VCaP (cell line): ENCODE measurements at regions not wholly inside any gene's neighbourhood (a gene's known extent, or its start where the extent isn't known, plus 50 kb on each side); places are given as distances from the start of the nearest gene placed in this dataset.

ENCODE experiments used
- H3K27ac ChIP-seq: fragments of 450-650 bp; 2 replicates; pipeline ENCODE4 v1.5.1; 2017
- TF ChIP-seq, protein P1 (sequence below): fragments of 450-650 bp; conservative IDR thresholded peaks from 2 replicates; pipeline ENCODE4 v1.5.1; 2017; ENCODE audit warnings: mild to moderate bottlenecking, moderate library complexity

DNA sequence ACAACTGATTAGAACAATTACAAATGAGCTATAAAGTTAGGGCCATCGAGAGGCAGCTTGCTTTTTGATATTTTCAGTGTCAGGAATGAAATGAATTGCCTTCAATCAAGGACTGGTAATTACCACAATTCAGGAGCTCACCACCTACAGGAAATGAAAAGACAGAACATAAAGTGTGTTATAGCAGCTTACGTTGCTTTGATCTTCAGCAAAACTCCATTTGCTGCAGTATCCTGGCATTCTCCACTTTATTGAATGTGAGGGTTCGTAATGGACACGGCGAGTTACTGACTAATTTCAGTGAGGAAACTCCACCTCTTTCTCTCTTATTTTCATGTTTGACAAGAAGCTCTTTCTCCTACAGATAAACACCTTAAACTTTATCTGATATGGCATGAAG is 440.0 kb upstream of the HSF2 start:
- H3K27ac ChIP-seq: peak overlapping the region; percentile 46
- TF ChIP-seq, protein P1, sequence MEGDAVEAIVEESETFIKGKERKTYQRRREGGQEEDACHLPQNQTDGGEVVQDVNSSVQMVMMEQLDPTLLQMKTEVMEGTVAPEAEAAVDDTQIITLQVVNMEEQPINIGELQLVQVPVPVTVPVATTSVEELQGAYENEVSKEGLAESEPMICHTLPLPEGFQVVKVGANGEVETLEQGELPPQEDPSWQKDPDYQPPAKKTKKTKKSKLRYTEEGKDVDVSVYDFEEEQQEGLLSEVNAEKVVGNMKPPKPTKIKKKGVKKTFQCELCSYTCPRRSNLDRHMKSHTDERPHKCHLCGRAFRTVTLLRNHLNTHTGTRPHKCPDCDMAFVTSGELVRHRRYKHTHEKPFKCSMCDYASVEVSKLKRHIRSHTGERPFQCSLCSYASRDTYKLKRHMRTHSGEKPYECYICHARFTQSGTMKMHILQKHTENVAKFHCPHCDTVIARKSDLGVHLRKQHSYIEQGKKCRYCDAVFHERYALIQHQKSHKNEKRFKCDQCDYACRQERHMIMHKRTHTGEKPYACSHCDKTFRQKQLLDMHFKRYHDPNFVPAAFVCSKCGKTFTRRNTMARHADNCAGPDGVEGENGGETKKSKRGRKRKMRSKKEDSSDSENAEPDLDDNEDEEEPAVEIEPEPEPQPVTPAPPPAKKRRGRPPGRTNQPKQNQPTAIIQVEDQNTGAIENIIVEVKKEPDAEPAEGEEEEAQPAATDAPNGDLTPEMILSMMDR: no peak

DNA sequence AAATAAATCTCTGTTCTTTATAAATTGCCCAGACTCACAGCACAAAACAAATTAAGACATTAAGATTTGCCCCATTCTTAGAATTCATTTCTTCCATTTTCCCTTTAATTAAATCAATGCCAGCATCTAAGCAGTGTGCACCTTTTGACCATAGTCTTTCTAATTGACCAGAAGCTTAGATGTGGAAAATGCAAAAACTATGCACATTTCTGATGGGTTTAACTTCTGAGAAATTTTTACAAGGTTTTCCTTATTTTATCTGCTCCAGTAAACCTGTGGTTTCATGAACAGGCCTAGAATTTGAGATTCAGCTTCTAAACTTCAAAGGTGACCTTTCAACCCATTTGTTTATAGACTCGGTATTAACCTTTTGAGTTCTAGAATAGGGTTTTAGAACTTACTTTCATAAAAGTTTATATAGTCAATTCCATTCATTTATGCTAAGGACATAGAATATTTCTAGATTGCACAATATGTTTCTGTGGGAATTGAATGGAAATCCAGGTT is 437.8 kb upstream of the HSF2 start:
- no peak overlapping the region for H3K27ac ChIP-seq
- TF ChIP-seq, protein P1: no peak

DNA sequence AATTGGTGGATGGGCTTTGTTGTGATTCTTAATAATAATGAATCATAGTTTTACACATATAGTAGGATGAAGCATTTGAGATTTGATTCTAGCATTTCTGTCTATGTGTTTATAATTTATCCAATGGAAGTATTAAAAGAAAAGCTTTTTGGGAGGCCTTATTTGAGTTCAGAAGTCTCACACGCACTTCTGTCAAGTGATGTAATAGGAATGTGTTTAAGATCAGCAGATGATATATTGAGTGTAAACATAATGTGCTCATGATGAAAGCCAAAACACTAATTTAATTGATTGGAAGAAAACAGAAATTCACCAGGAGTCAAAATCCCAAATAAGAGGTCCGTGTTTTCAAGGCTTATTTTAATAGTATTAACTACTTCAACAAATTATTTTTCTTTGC is 435.6 kb upstream of the HSF2 start:
- H3K27ac ChIP-seq: no peak overlapping the region
- TF ChIP-seq, protein P1: no peak

DNA sequence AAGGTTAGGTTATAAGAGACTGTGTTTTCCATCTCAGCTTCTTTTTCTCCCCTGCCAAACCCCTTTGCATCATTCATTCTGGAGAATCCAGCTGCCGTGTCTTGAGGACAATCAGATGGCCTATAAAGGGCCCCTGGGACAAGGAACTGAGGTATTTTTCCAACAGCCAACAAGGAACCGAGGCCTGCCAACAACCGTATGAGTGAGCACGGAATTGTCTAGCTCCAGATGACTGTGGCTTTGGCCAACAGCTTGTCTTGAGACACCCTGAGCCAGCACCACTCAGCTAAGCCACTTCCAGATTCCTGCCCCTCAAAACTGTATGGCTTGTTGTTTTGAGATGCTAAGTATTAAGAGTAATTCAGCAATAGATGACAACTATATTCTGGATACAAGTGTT is 433.7 kb upstream of the HSF2 start:
- no peak overlapping the region for H3K27ac ChIP-seq
- TF ChIP-seq, protein P1: no peak

DNA sequence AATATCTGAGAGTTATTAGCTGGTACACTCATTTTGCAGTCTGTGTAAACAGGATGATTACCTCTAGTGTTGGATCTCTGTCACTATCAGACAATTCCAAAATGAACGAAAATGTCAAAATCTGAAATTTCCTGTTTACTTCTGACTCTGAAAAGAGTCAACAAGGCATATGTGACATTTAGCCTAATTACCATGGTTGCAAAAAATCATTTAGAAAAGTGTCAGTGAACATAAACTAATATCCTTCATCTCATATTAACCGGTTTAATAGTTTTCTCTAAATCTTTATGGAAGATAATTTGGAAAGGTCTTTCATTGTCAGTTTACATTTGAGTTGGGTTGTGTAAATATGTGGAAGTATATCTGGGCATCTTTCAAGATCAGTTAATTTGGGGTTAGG is 431.8 kb upstream of the HSF2 start:
- H3K27ac ChIP-seq: no peak overlapping the region
- TF ChIP-seq, protein P1: no peak

DNA sequence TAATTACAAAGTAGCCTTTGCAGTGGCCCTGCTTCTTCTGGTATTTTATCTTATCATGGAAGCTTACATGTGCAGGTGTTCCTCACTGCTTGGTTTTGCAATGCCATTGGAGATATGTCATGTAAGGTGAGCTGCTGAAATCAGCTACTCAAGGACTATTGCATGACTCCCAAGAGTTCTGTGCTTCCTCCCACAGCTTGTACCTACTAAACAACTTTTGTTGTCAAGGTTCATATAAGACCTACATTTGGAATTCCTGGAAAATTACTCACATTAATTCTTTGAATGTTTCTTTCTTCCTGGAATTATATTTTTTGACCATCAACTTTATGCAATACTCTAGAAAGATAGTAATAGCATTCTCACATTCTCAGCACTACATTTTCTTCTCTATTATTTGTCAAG is 427.5 kb upstream of the HSF2 start:
- 0 out of 2 replicates have a peak overlapping the region, but pooled peaks have one; percentile 3 for H3K27ac ChIP-seq
- TF ChIP-seq, protein P1: no peak

DNA sequence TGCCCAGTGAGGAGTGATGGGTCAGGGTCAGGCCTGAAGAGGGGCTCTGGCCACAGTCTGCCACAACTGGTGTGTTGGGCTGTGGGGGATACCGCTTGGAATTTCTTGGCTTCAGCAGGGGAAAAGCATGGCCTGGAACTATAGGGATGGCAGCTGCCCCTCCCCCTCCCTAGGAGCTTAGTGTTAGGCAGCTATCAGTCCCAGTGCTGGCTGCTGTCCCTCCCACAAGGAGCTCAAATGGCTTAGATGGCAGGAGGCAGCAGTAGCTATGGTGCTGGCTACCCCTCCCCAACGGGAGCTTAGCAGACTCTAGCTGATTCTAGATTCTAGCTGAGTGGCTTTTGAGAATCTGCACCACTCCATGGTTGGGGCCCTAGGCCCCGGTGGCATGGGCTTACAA is 414.5 kb upstream of the HSF2 start:
- TF ChIP-seq, protein P1: no peak
- H3K27ac ChIP-seq: no peak overlapping the region

DNA sequence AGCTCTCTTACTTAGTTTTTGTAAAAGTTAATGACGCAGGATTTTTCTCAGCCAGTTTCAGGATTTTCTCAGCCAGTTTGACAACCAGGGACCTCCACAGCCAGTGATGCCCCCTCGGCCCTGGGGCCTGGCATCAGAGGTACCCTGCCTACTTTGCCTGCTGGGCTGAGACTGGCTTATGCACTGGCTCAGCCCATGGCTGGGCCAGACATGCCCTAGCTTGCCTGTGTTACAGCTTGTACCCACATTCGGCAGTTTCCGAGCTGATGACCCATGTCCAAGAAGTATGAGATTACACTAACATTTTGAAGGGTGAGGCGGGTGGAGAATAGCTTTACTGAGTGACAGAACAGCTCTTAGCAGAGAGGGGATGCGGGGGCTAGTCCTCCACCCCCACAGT is 406.1 kb upstream of the HSF2 start:
- H3K27ac ChIP-seq: no peak overlapping the region
- TF ChIP-seq, protein P1: no peak
